Omental fat pad (tissue), 3 donors: ENCODE measurements at regions not wholly inside any gene's neighbourhood (a gene's known extent, or its start where the extent isn't known, plus 50 kb on each side); places are given as distances from the start of the nearest gene placed in this dataset.

Source experiments
- ATAC-seq: fragments of 150-250 bp; one replicate; pipeline ENCODE4 v1.9.1; 2016; ENCODE audit warnings: mild to moderate bottlenecking, moderate library complexity; ENCODE audit not compliant: low FRiP score
- DNase-seq: peaks from one replicate; pipeline ENCODE4 v3.0.0-alpha.2; 2019; ENCODE audit warnings: low spot score
- CTCF ChIP-seq, 3 donors: fragments of 450-650 bp; IDR thresholded peaks; one replicate each; pipeline ENCODE4 v1.5.1; 2016 to 2017; ENCODE audit warnings: antibody characterized with exemption in 3 of 3, mild to moderate bottlenecking in 3 of 3, moderate library complexity in 2 of 3

DNA sequence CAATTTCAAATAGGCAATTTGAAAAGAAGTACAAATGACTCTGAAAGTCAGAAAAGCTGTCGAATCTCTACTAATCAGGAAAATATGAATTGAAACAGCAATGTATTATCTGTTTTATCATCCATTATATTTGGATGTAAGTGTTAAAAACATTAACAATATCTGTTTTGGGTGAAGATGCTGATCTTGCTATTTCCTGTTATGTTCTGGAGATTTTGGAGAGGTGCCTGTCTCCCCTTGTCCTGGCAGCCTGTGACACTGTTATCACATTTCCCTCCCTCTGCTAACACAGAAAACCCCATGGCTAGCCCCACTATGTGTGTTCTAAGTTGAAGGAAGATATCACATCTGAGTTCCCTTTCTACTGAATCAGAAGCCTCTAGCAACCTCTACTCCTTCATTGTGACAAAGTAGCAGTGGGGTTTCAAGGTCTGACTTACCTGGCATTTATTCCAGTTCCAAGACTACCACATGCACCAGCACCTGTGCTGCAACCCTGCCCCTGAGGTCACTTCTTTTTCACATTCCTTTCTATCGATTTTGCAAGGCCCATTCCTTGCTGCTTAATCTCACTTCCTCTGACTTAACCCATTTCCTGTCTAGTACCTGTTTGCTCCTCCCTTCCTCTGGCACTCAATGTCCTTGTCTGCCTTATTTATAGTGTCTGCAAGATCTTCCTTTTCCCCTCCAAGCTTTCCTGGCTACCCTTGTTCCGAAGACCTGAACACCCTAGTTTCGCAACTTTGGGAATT, 95.5 kb upstream of the COL8A1 start:
- no peak for TF ChIP-seq CTCF (IDR thresholded peaks at IDR 0.05)
- no peak for ATAC-seq

GRCh38 chr3:99541181-99541580, 97.2 kb upstream of the COL8A1 start:
- ATAC-seq (no peak), DNase-seq (no peak)
- no peak for TF ChIP-seq CTCF (IDR thresholded peaks at IDR 0.05)

More for the DNA sequence above, 95.5 kb upstream of the COL8A1 start:
- DNase-seq: no peak

- TF ChIP-seq CTCF (IDR thresholded peaks at IDR 0.05): no peak
- DNase-seq (no peak), ATAC-seq (no peak)
Measured at GRCh38 chr3:99537416-99537815, 101.0 kb upstream of the COL8A1 start.

- ATAC-seq: no peak
- no peak for TF ChIP-seq CTCF (IDR thresholded peaks at IDR 0.05)
- DNase-seq: no peak
Measured at GRCh38 chr3:99536555-99537314, 101.7 kb upstream of the COL8A1 start.

DNA sequence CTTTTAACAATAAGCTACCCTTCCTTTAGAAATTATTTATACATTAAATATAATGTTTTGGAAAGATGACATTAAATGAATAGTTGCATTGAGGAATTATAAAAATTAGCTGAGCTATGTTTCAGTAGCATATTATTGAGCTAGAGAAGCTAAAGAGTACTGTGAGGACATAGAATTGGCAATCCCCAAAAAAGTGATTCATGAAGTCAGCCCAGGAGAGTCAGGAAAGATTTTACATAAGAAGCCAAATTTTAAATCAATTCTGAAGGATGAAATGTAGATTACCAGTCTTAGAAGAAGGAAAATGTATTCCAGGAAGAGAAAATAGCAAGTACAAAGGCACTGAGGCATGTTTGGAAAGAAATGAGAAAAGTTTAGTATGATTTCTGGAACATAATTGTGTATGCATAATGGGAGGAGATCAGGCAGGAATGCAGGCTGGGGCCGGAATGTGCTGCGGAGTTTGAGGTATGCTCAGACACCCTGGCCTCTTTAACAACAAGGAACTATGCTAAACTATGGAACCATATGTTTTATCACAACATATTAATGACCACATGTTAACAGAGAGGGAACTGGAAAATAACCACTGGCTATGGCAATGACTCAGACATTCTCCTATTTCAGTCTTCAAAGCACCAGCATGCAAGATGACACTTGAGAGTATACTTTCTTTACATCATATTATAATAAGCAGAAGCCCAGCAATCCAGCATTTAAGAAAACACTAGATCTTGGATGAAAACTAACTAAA, 103.3 kb upstream of the COL8A1 start:
- no peak for ATAC-seq
- no peak for DNase-seq
- TF ChIP-seq CTCF (IDR thresholded peaks at IDR 0.05): no peak

GRCh38 chr3:99532246-99532645, 106.1 kb upstream of the COL8A1 start:
- no peak for DNase-seq
- peak; percentile 13 for ATAC-seq
- TF ChIP-seq CTCF (IDR thresholded peaks at IDR 0.05): no peak
